Fibroblast of peridontal ligament (primary cell): ENCODE measurements at regions not wholly inside any gene's neighbourhood (a gene's known extent, or its start where the extent isn't known, plus 50 kb on each side); places are given as distances from the start of the nearest gene placed in this dataset.
"Not testable (repeated sequence)": the region's sequence is repeated elsewhere in the genome, so short reads cannot be mapped to it uniquely, and the experiment has no call there.

Experiments used
- DNase-seq: peaks from one replicate; pipeline ENCODE4 v3.0.0-alpha.2; 2010; ENCODE audit errors: extremely low read depth

- DNase-seq: no peak
Measured at GRCh38 chr2:84288293-84288692, 170.8 kb downstream of the SUCLG1 start.

GRCh38 chr2:84286878-84287277 is 172.2 kb downstream of the SUCLG1 start:
- no peak for DNase-seq

- no peak for DNase-seq
Measured at GRCh38 chr2:84285056-84285747, 173.9 kb downstream of the SUCLG1 start.

GRCh38 chr2:84283506-84283905 is 175.6 kb downstream of the SUCLG1 start:
- DNase-seq: no peak

GRCh38 chr2:84281510-84281909 is 177.6 kb downstream of the SUCLG1 start:
- no peak for DNase-seq

- no peak for DNase-seq
Measured at GRCh38 chr2:84280873-84281272, 178.2 kb downstream of the SUCLG1 start.

GRCh38 chr2:84278386-84278785 is 180.7 kb downstream of the SUCLG1 start:
- no peak for DNase-seq

GRCh38 chr2:84276590-84277255 is 182.4 kb downstream of the SUCLG1 start:
- no peak for DNase-seq

- DNase-seq: no peak
Measured at GRCh38 chr2:84273406-84273805, 185.7 kb downstream of the SUCLG1 start.

- no peak for DNase-seq
Measured at GRCh38 chr2:84271977-84272376, 187.1 kb downstream of the SUCLG1 start.

- DNase-seq: no peak
Measured at GRCh38 chr2:84257831-84258230, 201.2 kb downstream of the SUCLG1 start.

- no peak for DNase-seq
Measured at GRCh38 chr2:84251651-84252302, 207.3 kb downstream of the SUCLG1 start.

GRCh38 chr2:84249140-84249539 is 209.9 kb downstream of the SUCLG1 start:
- DNase-seq: no peak

GRCh38 chr2:84247532-84247931 is 211.5 kb downstream of the SUCLG1 start:
- no peak for DNase-seq

GRCh38 chr2:84243788-84244733 is 215.0 kb downstream of the SUCLG1 start:
- no peak for DNase-seq

- no peak for DNase-seq
Measured at GRCh38 chr2:84238907-84239306, 220.2 kb downstream of the SUCLG1 start.

- no peak for DNase-seq
Measured at GRCh38 chr2:84236288-84236687, 222.8 kb downstream of the SUCLG1 start.

GRCh38 chr2:84234103-84234502 is 225.0 kb downstream of the SUCLG1 start:
- no peak for DNase-seq

- no peak for DNase-seq
Measured at GRCh38 chr2:84231478-84231877, 227.6 kb downstream of the SUCLG1 start.

GRCh38 chr2:84224121-84224520 is 235.0 kb downstream of the SUCLG1 start:
- no peak for DNase-seq

- DNase-seq: no peak
Measured at GRCh38 chr2:84223191-84223590, 235.9 kb downstream of the SUCLG1 start.

GRCh38 chr2:84221102-84221501 is 238.0 kb downstream of the SUCLG1 start:
- DNase-seq: not testable (repeated sequence)
